WTC11 (cell line): ENCODE measurements at regions not wholly inside any gene's neighbourhood (a gene's known extent, or its start where the extent isn't known, plus 50 kb on each side); places are given as distances from the start of the nearest gene placed in this dataset.

Experiments
- ATAC-seq: fragments of 200-7000 bp; cut with Tn5 transposase; 2 replicates; pipeline ENCODE4 v1.10.0; 2021; ENCODE audit warnings: mild to moderate bottlenecking, moderate library complexity
- CTCF ChIA-PET: fragments of 300-600 bp; sonication (Branson Sonifier 250); formaldehyde crosslinking; loops from one replicate; lab custom pipeline; 2021; ENCODE audit warnings: antibody characterized with exemption; lab: Charles Lee
- POLR2A ChIA-PET: fragments of 350-600 bp; sonication (Branson Sonifier 250); formaldehyde crosslinking; loops from one replicate; lab custom pipeline; 2021; ENCODE audit warnings: antibody characterized with exemption; lab: Charles Lee
- DNase-seq: peaks from one replicate; pipeline ENCODE4 v3.0.0; 2021; ENCODE audit warnings: low spot score
- H3K27ac Mint-ChIP-seq: 2 replicates; pipeline ENCODE4 v1.8.0; 2021; ENCODE audit warnings: mixed read lengths
- H3K27me3 Mint-ChIP-seq: 2 replicates; pipeline ENCODE4 v1.8.0; 2021; ENCODE audit warnings: low read depth, mild to moderate bottlenecking, moderate library complexity, mixed read lengths
- H3K36me3 Mint-ChIP-seq: 2 replicates; pipeline ENCODE4 v1.8.0; 2021; ENCODE audit warnings: mixed read lengths
- H3K4me1 Mint-ChIP-seq: 2 replicates; pipeline ENCODE4 v1.8.0; 2022; ENCODE audit warnings: mixed read lengths
- H3K4me3 Mint-ChIP-seq: 2 replicates; pipeline ENCODE4 v1.8.0; 2021; ENCODE audit warnings: mild to moderate bottlenecking, moderate library complexity, mixed read lengths
- H3K9me3 Mint-ChIP-seq: 2 replicates; pipeline ENCODE4 v1.8.0; 2021; ENCODE audit warnings: mixed read lengths
- ATF3 ChIP-seq: sonication (generic); formaldehyde crosslinking; conservative IDR thresholded peaks from 2 replicates; pipeline ENCODE4 v1.8.1; 2022; ENCODE audit warnings: mild to moderate bottlenecking, missing genetic modification reagents
- CBFB ChIP-seq: sonication (generic); formaldehyde crosslinking; IDR thresholded peaks from 2 replicates; pipeline ENCODE4 v1.8.1; 2022; ENCODE audit warnings: mild to moderate bottlenecking, low read depth, missing genetic modification reagents
- CDX4 ChIP-seq: fragments of 250-450 bp; sonication (Bioruptor Pico); IDR thresholded peaks from 2 replicates; pipeline ENCODE4 v1.9.0; 2021; ENCODE audit warnings: moderate library complexity, mild to moderate bottlenecking, inconsistent platforms, borderline replicate concordance
- ERG ChIP-seq: fragments of 250-450 bp; sonication (Bioruptor Pico); IDR thresholded peaks from 2 replicates; pipeline ENCODE4 v1.8.0; 2021; ENCODE audit warnings: mild to moderate bottlenecking
- ETV6 ChIP-seq: sonication (generic); formaldehyde crosslinking; IDR thresholded peaks from 2 replicates; pipeline ENCODE4 v1.8.1; 2022; ENCODE audit warnings: mild to moderate bottlenecking, missing genetic modification reagents
- FOXK1 ChIP-seq: sonication (generic); formaldehyde crosslinking; IDR thresholded peaks from 2 replicates; pipeline ENCODE4 v1.8.0; 2022; ENCODE audit warnings: mild to moderate bottlenecking, moderate library complexity, missing genetic modification reagents
- JUN ChIP-seq: sonication (generic); formaldehyde crosslinking; IDR thresholded peaks from 2 replicates; pipeline ENCODE4 v1.8.0; 2023; ENCODE audit warnings: mild to moderate bottlenecking, missing genetic modification reagents
- NFATC4 ChIP-seq: fragments of 250-450 bp; sonication (Bioruptor Pico); IDR thresholded peaks from 2 replicates; pipeline ENCODE4 v1.9.0; 2021; ENCODE audit warnings: mild to moderate bottlenecking
- NR2C2 ChIP-seq: sonication (generic); formaldehyde crosslinking; IDR thresholded peaks from 2 replicates; pipeline ENCODE4 v1.8.0; 2022; ENCODE audit warnings: mild to moderate bottlenecking, missing genetic modification reagents
- OVOL2 ChIP-seq: fragments of 250-450 bp; sonication (Bioruptor Pico); IDR thresholded peaks from 2 replicates; pipeline ENCODE4 v1.9.0; 2021; ENCODE audit warnings: mild to moderate bottlenecking, borderline replicate concordance
- RORB ChIP-seq: fragments of 250-450 bp; sonication (Bioruptor Pico); IDR thresholded peaks from 2 replicates; pipeline ENCODE4 v1.9.0; 2021; ENCODE audit warnings: mild to moderate bottlenecking
- SOX15 ChIP-seq: fragments of 250-450 bp; sonication (Bioruptor Pico); IDR thresholded peaks from 2 replicates; pipeline ENCODE4 v1.9.0; 2021; ENCODE audit warnings: mild to moderate bottlenecking
- SP1 ChIP-seq: sonication (generic); formaldehyde crosslinking; conservative IDR thresholded peaks from 2 replicates; pipeline ENCODE4 v1.8.1; 2022; ENCODE audit warnings: missing genetic modification reagents
- TEAD4 ChIP-seq: sonication (generic); formaldehyde crosslinking; IDR thresholded peaks from 2 replicates; pipeline ENCODE4 v1.8.0; 2022; ENCODE audit warnings: mild to moderate bottlenecking, missing genetic modification reagents
- ZNF232 ChIP-seq: sonication (generic); formaldehyde crosslinking; IDR thresholded peaks from 2 replicates; pipeline ENCODE4 v1.8.0; 2022; ENCODE audit warnings: mild to moderate bottlenecking, missing genetic modification reagents
- ZNF263 ChIP-seq: sonication (generic); formaldehyde crosslinking; IDR thresholded peaks from 2 replicates; pipeline ENCODE4 v1.8.1; 2022; ENCODE audit warnings: low read depth, mild to moderate bottlenecking, moderate library complexity, missing genetic modification reagents
- ZNF281 ChIP-seq: sonication (generic); formaldehyde crosslinking; IDR thresholded peaks from 2 replicates; pipeline ENCODE4 v1.8.0; 2023; ENCODE audit warnings: mild to moderate bottlenecking, missing genetic modification reagents
- TF ChIP-seq, protein P1 (sequence below): sonication (generic); formaldehyde crosslinking; IDR thresholded peaks from 2 replicates; pipeline ENCODE4 v1.8.0; 2022; ENCODE audit warnings: missing genetic modification reagents
- TF ChIP-seq, protein P2 (sequence below): sonication (generic); formaldehyde crosslinking; IDR thresholded peaks from 2 replicates; pipeline ENCODE4 v1.8.0; 2022; ENCODE audit warnings: mild to moderate bottlenecking, missing genetic modification reagents
- TF ChIP-seq, protein P3 (sequence below): sonication (generic); formaldehyde crosslinking; IDR thresholded peaks from 2 replicates; pipeline ENCODE4 v1.8.1; 2022; ENCODE audit warnings: low read depth, mild to moderate bottlenecking, moderate library complexity, missing genetic modification reagents, borderline replicate concordance

DNA sequence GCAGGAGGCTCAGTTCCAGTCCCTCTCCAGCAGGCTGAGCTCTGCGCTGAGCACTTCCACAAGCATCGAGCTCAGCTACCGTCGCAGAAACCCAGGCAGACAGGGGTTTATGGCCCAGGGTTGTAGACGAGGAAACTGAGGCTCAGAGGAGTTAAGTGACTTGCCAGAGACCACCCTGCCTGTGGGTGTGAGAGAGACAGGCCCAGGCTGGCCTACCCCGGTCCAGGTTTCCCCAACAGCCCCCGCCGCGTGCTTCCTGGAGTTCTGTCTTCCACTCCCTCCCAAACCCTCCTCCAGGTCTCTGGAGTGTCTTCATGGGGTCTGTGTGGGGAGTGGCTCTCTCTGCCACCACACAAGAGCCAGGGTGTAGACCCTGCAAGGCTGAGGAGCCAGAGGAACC is 615.9 kb downstream of the PTPRU start:
- H3K36me3 Mint-ChIP-seq = no peaks in the 10 kb centered on the region
- H3K9me3 Mint-ChIP-seq = no peaks in the 10 kb centered on the region
- no peaks in the 10 kb centered on the region for H3K27me3 Mint-ChIP-seq
- no peak overlapping the region for H3K4me3 Mint-ChIP-seq
- no peaks in the 10 kb centered on the region for H3K4me1 Mint-ChIP-seq
- ATAC-seq (no peak), DNase-seq (no peak)
- POLR2A ChIA-PET = no interaction called here
- no peak overlapping the region for H3K27ac Mint-ChIP-seq
- TF ChIP-seq SOX15 (CRISPR knock-in tag) = no peak
- TF ChIP-seq, protein P1, sequence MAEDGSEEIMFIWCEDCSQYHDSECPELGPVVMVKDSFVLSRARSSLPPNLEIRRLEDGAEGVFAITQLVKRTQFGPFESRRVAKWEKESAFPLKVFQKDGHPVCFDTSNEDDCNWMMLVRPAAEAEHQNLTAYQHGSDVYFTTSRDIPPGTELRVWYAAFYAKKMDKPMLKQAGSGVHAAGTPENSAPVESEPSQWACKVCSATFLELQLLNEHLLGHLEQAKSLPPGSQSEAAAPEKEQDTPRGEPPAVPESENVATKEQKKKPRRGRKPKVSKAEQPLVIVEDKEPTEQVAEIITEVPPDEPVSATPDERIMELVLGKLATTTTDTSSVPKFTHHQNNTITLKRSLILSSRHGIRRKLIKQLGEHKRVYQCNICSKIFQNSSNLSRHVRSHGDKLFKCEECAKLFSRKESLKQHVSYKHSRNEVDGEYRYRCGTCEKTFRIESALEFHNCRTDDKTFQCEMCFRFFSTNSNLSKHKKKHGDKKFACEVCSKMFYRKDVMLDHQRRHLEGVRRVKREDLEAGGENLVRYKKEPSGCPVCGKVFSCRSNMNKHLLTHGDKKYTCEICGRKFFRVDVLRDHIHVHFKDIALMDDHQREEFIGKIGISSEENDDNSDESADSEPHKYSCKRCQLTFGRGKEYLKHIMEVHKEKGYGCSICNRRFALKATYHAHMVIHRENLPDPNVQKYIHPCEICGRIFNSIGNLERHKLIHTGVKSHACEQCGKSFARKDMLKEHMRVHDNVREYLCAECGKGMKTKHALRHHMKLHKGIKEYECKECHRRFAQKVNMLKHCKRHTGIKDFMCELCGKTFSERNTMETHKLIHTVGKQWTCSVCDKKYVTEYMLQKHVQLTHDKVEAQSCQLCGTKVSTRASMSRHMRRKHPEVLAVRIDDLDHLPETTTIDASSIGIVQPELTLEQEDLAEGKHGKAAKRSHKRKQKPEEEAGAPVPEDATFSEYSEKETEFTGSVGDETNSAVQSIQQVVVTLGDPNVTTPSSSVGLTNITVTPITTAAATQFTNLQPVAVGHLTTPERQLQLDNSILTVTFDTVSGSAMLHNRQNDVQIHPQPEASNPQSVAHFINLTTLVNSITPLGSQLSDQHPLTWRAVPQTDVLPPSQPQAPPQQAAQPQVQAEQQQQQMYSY (CRISPR knock-in tag) = peak; percentile 58; the same call in 1 of the 2 replicates
- TF ChIP-seq ATF3 = no peak
- TF ChIP-seq ZNF263 = no peak
- TF ChIP-seq, all 79 proteins: peak for 1
- CTCF ChIA-PET = interaction anchor here (3.7 kb wide), 1 partner anchor 59 kb away, joined by 37 read pairs; no protein-coding TSS in a partner anchor

DNA sequence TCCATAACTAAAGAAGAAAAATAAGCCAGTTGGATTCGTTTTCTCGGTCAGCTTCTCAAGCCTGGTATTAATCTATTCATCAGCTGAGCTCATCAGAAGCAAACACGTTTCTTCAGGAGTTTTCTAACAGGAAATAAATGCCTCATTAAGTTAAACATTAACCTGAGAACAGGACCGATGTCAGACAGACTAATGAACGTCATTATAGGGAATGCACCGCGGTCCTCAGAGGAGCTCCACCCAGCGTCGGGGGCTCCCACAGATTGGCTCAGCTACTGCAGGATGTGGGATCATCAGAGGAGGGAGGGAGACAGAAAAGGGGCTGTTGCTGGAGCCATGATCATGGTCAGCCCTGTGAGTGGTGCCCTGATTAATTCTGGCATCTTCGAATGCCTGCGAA is 615.4 kb downstream of the PTPRU start:
- ChIA-PET POLR2A (no interaction called here), CTCF (interaction anchor here (3.7 kb wide), 1 partner anchor 59 kb away, joined by 37 read pairs; no protein-coding TSS in a partner anchor)
- H3K4me3 Mint-ChIP-seq = no peak overlapping the region
- no peaks in the 10 kb centered on the region for H3K9me3 Mint-ChIP-seq
- TF ChIP-seq, protein P2, sequence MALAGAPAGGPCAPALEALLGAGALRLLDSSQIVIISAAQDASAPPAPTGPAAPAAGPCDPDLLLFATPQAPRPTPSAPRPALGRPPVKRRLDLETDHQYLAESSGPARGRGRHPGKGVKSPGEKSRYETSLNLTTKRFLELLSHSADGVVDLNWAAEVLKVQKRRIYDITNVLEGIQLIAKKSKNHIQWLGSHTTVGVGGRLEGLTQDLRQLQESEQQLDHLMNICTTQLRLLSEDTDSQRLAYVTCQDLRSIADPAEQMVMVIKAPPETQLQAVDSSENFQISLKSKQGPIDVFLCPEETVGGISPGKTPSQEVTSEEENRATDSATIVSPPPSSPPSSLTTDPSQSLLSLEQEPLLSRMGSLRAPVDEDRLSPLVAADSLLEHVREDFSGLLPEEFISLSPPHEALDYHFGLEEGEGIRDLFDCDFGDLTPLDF (CRISPR knock-in tag) = no peak
- TF ChIP-seq SOX15 (CRISPR knock-in tag) (no peak), NFATC4 (CRISPR knock-in tag) (no peak), JUN (CRISPR knock-in tag) (no peak)
- no peak overlapping the region for H3K27ac Mint-ChIP-seq
- no peaks in the 10 kb centered on the region for H3K27me3 Mint-ChIP-seq
- DNase-seq (no peak), ATAC-seq (no peak)
- H3K36me3 Mint-ChIP-seq = no peaks in the 10 kb centered on the region
- H3K4me1 Mint-ChIP-seq = no peaks in the 10 kb centered on the region

GRCh38 chr1:29849991-29850757 is 613.9 kb downstream of the PTPRU start:
- POLR2A ChIA-PET = no interaction called here
- ATAC-seq (no peak), DNase-seq (no peak)
- no peaks in the 10 kb centered on the region for H3K9me3 Mint-ChIP-seq
- H3K4me1 Mint-ChIP-seq = no peaks in the 10 kb centered on the region
- no peaks in the 10 kb centered on the region for H3K27me3 Mint-ChIP-seq
- H3K4me3 Mint-ChIP-seq = no peak overlapping the region
- no peaks in the 10 kb centered on the region for H3K36me3 Mint-ChIP-seq
- CTCF ChIA-PET = interaction anchor here (0.6 to 3.7 kb wide), 13 partner anchors 13 to 237 kb away, joined by 3 to 37 read pairs (median 4); no protein-coding TSS in a partner anchor
- no peak overlapping the region for H3K27ac Mint-ChIP-seq
- TF ChIP-seq SP1 (CRISPR knock-in tag) (no peak), ZNF232 (no peak), FOXK1 (CRISPR knock-in tag) (no peak), TEAD4 (CRISPR knock-in tag) (no peak), CBFB (CRISPR knock-in tag) (no peak), ERG (CRISPR knock-in tag) (no peak), ZNF281 (CRISPR knock-in tag) (no peak), CDX4 (no peak), RORB (no peak), NR2C2 (CRISPR knock-in tag) (no peak), OVOL2 (CRISPR knock-in tag) (no peak), ETV6 (CRISPR knock-in tag) (no peak)
- TF ChIP-seq, protein P3, sequence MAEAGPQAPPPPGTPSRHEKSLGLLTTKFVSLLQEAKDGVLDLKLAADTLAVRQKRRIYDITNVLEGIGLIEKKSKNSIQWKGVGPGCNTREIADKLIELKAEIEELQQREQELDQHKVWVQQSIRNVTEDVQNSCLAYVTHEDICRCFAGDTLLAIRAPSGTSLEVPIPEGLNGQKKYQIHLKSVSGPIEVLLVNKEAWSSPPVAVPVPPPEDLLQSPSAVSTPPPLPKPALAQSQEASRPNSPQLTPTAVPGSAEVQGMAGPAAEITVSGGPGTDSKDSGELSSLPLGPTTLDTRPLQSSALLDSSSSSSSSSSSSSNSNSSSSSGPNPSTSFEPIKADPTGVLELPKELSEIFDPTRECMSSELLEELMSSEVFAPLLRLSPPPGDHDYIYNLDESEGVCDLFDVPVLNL (CRISPR knock-in tag) = no peak
